Fibroblast of mammary gland (primary cell): ENCODE measurements at regions not wholly inside any gene's neighbourhood (a gene's known extent, or its start where the extent isn't known, plus 50 kb on each side); places are given as distances from the start of the nearest gene placed in this dataset.

Source experiments
- DNase-seq: peaks from one replicate; pipeline ENCODE4 v3.0.0-alpha.2; 2010; ENCODE audit warnings: low read depth
- H3K4me3 ChIP-seq: 2 replicates; pipeline ENCODE4 v1.5.1; 2011; ENCODE audit warnings: low read depth, mild to moderate bottlenecking, low read length, moderate library complexity; ENCODE audit not compliant: control insufficient read depth
- CTCF ChIP-seq: conservative IDR thresholded peaks from 2 replicates; pipeline ENCODE4 v1.5.1; 2011; ENCODE audit warnings: low read depth, low read length, inconsistent platforms; ENCODE audit not compliant: control insufficient read depth, insufficient read depth

GRCh38 chr5:176157656-176158055, 80.6 kb upstream of the SIMC1 start:
- H3K4me3 ChIP-seq = no peak overlapping the region
- DNase-seq = peak; percentile 75
- TF ChIP-seq CTCF = no peak

GRCh38 chr5:176161431-176161830, 76.8 kb upstream of the SIMC1 start:
- no peak overlapping the region for H3K4me3 ChIP-seq
- DNase-seq = no peak
- no peak for TF ChIP-seq CTCF

- DNase-seq = no peak
- TF ChIP-seq CTCF = no peak
- no peak overlapping the region for H3K4me3 ChIP-seq
Observed at GRCh38 chr5:176162198-176162597, 76.0 kb upstream of the SIMC1 start.

GRCh38 chr5:176162888-176163287, 75.3 kb upstream of the SIMC1 start:
- DNase-seq = no peak
- no peak overlapping the region for H3K4me3 ChIP-seq
- TF ChIP-seq CTCF = no peak

- peak; percentile 41 for DNase-seq
- no peak for TF ChIP-seq CTCF
- no peak overlapping the region for H3K4me3 ChIP-seq
Observed at GRCh38 chr5:176166427-176166826, 71.8 kb upstream of the SIMC1 start.

GRCh38 chr5:176167800-176168199, 70.4 kb upstream of the SIMC1 start:
- DNase-seq = peak; percentile 40
- no peak overlapping the region for H3K4me3 ChIP-seq
- no peak for TF ChIP-seq CTCF

- no peak overlapping the region for H3K4me3 ChIP-seq
- no peak for DNase-seq
- no peak for TF ChIP-seq CTCF
Observed at GRCh38 chr5:176169393-176170063, 68.7 kb upstream of the SIMC1 start.
